GM12892 (cell line): ENCODE measurements at regions not wholly inside any gene's neighbourhood (a gene's known extent, or its start where the extent isn't known, plus 50 kb on each side); places are given as distances from the start of the nearest gene placed in this dataset.

Experiments
- DNase-seq: peaks from one replicate; pipeline ENCODE4 v3.0.0; 2011; ENCODE audit not compliant: insufficient read length
- FAIRE-seq: peaks from 2 replicates; lab custom pipeline; 2011; peaks lifted over from hg19 to GRCh38; lab: Jason Lieb, UNC
- POLR2A ChIP-seq: IDR thresholded peaks from 2 replicates; pipeline ENCODE4 v1.6.1; 2011; ENCODE audit warnings: low read depth, low read length, control low read depth
- POLR2AphosphoS5 ChIP-seq: IDR thresholded peaks from 2 replicates; pipeline ENCODE4 v1.6.1; 2011; ENCODE audit warnings: low read depth, low read length, control low read depth
- TAF1 ChIP-seq: IDR thresholded peaks from 2 replicates; pipeline ENCODE4 v1.6.1; 2011; ENCODE audit warnings: low read depth, mild to moderate bottlenecking, control low read depth, low read length, borderline replicate concordance

DNA sequence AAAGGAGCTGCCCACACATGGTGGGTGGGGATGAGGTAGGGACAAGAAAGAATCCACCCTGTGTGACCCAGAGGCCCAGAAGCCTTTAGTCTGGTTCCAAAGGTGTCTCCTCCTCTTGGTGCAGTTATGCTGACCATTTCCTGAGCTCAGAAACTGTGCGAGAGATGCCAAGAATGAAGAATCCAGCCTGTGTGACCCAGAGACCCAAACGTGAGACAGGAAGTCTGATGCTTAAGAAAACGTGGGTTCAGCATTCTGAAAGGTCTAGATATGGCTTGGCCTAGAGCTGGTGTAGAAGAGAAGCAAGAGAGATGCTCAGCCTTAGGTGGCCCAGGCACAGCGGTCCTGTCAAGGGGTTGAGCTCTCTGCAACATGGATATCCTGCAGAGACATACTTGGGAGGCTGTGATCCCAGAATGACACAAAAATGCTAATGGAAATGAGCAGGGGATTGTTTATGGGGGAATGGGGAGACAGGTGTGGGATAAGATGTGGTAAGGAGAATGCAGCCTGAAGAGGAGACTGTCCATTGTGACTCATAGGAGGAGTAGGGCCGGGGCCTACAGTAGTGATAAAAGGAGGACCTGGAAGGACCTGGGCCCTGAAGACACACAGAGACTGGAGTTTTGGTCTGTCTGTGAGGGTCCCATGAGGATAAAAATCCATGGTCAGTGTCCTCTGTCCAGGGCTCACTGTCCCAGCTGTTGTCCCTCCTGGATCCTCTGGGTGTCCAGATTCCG is 79.0 kb downstream of the ZNF280B start:
- DNase-seq: no peak
- no peak for TF ChIP-seq POLR2AphosphoS5
- peak; percentile 40 for FAIRE-seq

DNA sequence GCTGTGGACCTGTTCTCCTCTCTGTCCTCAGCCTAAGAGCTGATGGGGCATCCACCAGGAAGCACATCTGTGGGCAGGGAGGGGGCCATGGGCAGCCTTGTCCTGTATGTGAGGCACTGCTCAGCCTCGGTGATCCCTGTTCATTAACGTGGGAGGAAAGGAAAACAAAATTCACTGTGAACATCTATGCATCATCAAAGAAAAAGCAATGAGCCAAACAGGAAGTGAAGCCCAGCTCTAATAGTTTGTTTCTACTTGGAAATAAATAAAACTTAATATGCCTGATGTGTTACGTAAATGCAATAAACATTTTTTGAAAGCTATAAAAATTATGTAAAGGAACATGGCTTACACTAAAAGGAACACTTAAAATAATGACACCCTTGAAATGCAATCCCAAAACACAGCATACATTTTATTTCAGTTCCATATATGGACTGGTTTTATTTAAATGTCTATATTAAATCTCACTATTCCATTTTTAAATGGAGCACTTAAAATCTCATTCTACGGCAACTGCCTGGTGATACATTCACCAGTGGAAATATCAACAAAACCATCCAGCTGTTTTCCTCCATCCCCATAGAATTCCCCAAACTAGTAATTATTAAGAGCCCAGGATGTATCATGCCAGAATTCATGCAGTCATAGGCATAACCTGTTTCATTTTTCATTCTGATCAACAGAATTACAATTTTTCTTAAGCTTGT is 78.3 kb downstream of the ZNF280B start:
- no peak for DNase-seq
- TF ChIP-seq POLR2A: no peak
- no peak for TF ChIP-seq TAF1
- TF ChIP-seq POLR2AphosphoS5: no peak
- no peak for FAIRE-seq

DNA sequence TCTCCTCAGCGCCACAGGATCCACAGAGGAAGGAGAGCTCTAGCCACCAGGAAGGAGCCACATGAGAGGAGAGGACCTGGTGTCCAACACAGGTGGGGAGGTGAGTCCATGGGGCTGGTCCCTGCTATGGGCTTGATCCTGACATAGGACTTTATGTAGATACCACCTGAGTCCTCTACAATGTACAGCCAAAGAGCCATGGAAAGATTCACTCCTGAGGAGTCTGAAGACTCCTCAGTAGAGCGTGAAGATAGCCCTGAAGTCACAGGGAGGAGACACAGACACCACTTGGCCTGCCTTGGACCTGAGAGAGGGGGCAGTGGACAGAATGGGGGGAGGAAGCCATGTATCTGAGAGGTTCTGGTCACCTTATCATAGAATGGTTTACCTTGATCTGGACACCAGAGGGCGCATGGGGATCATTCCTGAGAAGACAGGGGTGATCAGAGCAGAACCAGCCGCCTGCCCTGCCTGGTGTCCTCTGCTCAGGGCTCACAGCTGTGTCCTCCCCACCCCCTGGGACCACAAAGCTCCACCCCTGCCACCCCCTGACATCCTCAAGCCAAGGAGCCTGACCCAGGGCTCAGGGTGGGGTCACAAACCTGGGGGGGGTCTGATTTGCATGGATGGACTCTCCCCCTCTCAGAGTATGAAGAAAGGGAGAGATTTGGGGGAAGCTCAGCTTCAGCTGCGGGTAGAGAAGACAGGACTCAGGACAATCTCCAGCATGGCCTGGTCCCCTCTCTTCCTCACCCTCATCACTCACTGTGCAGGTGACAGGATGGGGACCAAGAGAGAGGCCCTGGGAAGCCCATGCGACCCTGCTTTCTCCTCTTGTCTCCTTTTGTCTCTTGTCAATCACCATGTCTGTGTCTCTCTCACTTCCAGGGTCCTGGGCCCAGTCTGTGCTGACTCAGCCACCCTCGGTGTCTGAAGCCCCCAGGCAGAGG is 77.0 kb downstream of the ZNF280B start:
- TF ChIP-seq TAF1: no peak
- no peak for TF ChIP-seq POLR2AphosphoS5
- no peak for TF ChIP-seq POLR2A
- DNase-seq (peak; percentile 53), FAIRE-seq (peak; percentile 96)

DNA sequence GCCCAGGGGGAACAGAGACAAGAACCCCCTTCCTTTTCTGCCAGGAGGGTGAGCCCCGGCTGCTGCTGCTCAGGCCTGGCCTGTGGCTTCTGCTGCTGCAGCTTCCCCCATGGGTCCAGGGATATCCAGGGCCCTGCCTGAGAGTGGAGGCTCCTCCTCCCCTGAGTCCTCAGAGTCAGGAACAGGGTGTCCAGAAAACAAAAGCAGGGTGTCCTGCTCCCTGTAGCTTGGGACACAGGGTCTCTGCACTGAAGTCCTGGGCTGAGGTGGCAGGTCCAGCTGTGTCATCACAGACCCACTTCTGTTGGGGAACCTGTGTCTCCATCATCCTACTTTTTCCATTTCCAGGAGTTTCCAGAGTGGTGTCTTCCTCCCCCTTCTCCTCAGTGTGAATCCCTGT is 76.1 kb downstream of the ZNF280B start:
- TF ChIP-seq POLR2AphosphoS5 (no peak), TAF1 (no peak), POLR2A (no peak)
- no peak for DNase-seq
- FAIRE-seq: no peak

DNA sequence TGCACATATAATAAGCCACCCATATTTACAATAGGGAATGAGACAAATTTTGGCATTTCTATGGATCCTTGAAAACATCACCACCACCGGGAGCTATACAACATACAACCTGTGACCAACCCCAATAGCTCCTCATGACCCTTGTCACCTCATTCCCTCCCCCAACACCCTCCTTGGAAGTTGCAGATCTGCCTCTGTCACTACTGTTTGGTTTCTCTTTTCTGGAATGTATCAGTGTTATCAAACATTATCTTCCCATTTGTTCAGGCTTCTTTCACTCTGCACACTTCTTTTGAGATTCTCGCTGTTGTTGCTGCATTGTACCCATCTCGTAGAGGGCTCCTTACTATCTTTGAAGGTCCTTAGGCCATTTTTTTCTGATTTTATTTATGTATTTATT is 75.6 kb downstream of the ZNF280B start:
- TF ChIP-seq POLR2A (no peak), TAF1 (no peak), POLR2AphosphoS5 (no peak)
- DNase-seq (no peak), FAIRE-seq (no peak)

DNA sequence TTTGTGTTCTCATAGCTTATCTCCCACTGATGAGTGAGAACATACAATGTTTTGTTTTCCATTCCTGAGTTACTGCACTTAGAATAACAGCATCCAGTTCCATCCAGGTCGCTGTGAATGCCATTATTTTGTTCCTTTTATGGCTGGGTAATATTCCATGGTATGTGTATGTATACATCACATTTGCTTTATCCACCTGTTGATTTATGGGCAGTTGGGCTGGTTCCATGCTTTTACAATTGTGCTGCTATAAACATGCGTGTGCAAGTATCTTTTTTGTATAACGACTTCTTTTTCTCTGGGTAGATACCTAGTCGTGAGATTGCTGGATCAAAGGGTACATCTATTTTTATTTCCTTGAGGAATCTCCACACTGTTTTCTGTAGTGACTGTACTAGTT is 74.8 kb downstream of the ZNF280B start:
- FAIRE-seq (no peak), DNase-seq (no peak)
- no peak for TF ChIP-seq POLR2AphosphoS5
- TF ChIP-seq POLR2A: no peak
